Fibroblast of villous mesenchyme (primary cell): ENCODE measurements at regions not wholly inside any gene's neighbourhood (a gene's known extent, or its start where the extent isn't known, plus 50 kb on each side); places are given as distances from the start of the nearest gene placed in this dataset.
"Not testable (repeated sequence)": the region's sequence is repeated elsewhere in the genome, so short reads cannot be mapped to it uniquely, and the experiment has no call there.

Experiments used
- DNase-seq: peaks from one replicate; pipeline ENCODE4 v3.0.0-alpha.2; 2010; ENCODE audit warnings: low read depth
- H3K4me3 ChIP-seq: 2 replicates; pipeline ENCODE4 v1.5.1; 2011; ENCODE audit warnings: low read depth, mild to moderate bottlenecking, low read length
- CTCF ChIP-seq: IDR thresholded peaks from 2 replicates; pipeline ENCODE4 v1.5.1; 2012; ENCODE audit warnings: low read depth, mild to moderate bottlenecking, low read length; ENCODE audit not compliant: insufficient read depth

DNA sequence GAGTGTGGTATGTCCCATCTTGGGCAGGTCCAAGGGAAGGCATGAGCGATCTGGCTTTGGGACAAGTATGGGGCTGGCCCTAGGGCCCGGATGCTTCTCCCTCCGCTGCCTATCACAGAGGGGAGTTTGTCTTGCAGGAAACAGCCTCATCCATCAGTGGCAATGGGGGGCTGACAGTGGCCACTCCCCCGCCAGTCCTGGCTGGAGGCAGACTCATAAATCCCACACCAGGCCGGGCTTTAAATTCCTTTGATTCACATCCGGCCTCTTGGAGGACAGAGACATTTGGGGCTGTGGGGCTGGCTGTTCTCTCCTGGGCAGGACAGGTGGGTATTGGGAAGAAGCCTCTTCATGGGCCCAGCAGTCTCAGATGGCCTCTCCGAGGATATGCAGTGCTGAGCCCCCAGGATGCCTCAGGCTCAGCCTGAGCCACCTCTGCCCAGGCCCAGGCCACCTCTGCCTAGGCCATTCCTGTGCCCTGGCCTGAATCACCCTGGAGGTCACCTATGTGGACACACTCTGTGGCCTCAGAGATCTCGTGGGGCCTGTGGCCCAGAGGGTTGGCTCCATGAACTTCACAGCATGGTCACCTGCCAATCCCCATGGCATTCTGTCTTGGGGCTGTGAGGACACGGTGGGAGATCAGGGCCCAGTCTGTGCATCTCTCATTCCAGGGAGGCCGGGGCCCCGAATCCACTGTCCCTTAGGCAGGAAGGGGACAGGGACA, 84.2 kb upstream of the GOLGA6L4 start:
- no peak overlapping the region for H3K4me3 ChIP-seq

DNA sequence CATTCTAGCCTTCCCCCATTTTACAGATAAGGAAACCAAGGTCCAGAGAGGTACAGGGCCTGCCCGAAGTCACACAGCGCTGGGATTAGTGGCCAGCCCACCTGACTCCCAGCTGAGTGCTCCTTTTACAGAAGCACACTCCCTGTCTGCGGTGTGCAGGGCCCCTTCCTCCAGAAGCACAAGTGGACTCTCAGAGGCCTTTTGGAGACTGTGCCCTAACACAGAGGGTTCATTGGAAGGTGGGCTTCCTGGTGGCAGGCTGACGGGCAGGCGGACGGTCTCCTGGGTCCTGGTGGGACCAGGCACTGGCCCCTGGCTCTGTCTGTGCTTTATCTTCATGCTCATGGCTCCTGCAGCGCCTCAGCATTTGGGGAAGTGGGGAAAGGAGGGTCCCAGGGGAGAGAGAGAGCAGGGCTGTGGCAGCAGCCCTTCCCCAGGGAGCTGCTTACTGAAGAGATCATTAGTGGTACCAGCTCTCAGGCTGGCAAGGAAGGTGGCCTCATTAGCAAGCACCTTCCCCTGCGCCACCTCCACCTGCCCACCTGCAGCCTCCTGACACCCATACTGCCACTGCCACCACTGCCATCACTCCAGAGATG, 83.1 kb upstream of the GOLGA6L4 start:
- not testable (repeated sequence) for H3K4me3 ChIP-seq, DNase-seq

More for the DNA sequence above, 84.2 kb upstream of the GOLGA6L4 start:
- TF ChIP-seq CTCF, result no peak
- DNase-seq, result no peak

- not testable (repeated sequence) for H3K4me3 ChIP-seq, DNase-seq
Measured at GRCh38 chr15:84153655-84154140, 81.9 kb upstream of the GOLGA6L4 start.

DNA sequence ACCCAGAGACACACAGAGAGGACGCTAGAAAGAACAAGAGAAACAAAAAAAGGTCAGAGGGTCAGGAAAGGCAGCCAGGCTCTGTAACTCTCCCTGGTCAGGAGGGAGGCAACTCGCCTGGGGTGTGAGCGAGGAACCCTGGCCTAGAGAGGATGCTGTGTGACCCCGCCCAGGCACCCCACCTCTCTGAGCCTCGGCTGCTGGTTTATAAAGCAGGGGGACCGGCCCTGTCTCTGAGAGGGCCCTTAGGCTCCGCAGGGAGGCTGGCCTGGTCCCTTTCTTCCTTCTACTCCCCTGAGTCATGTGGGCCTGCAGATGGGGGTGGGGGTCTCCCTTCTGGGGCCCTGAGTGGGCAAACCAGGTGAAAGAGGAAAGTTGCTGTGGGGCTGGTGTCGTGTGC, 81.3 kb upstream of the GOLGA6L4 start:
- DNase-seq, H3K4me3 ChIP-seq: not testable (repeated sequence)

GRCh38 chr15:84154787-84155186, 80.8 kb upstream of the GOLGA6L4 start:
- not testable (repeated sequence) for H3K4me3 ChIP-seq, DNase-seq

DNA sequence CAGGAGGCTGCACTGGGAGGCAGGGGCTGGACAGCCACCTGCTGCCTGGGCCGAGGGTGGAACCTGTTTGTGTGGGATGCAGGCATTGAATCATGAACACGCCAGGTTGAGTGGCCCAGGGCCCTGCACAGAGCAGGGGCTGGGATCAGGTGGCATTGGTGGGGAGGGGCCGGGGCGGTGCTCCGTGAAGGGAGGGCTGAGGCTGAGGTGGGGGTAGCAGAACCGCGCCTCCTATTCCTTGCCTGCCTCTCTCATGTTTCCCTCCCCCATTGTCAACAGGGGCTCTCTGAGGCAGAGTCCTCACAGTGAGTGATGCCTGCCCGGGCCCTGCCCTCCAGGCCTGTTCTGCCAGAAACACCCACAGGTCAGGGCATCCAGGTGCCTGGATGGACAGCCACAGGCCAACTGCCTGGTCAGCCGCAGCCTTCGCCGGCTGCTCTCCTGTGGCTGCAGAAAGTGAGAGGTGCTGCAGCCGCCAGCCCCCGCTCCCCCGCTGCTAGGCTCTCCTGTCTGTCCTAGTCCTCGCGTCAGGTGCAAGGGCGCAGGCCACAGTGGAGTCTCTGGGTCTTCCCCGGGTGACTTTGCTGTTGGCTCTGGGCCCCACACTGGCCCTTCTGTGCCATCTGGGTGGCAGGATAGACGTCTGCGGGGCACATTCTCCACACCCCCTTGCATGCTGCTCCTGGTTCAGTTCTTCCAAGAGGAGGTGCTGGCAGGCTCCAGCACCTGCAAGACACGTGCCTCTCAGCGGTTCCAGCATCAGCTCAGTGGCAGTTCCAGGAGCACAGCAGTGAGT, 79.6 kb upstream of the GOLGA6L4 start:
- not testable (repeated sequence) for DNase-seq, H3K4me3 ChIP-seq

- DNase-seq, H3K4me3 ChIP-seq: not testable (repeated sequence)
Measured at GRCh38 chr15:84156588-84156840, 79.1 kb upstream of the GOLGA6L4 start.

DNA sequence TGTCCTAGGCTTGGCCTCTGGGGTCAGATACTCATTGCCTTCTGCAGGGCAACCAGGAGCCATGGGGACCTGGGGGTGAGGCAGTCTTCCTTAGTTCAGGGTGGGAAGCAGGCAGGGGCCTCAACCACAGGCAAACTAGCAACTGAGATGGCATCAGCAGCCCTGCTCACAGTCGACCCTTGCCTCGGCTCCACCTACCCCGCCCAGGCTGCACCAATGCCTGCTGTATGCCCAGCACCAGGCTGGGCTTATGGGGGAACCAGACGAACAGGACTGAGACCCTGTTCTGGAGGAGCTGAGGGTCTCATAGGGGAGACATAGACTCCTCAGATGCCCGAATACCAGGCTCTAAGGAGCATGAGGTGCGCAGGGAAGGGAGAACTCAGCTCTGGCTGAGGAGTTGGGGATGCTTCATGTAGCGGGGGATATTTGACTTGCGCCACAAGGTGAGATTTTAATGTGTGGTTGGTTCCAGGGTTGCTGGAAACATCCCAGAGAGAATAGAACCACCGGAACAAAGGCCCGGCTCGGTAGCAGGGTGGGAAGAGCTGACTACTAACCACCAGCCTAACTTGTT, 78.4 kb upstream of the GOLGA6L4 start:
- not testable (repeated sequence) for DNase-seq, H3K4me3 ChIP-seq

- not testable (repeated sequence) for DNase-seq
Measured at GRCh38 chr15:84157857-84158256, 77.7 kb upstream of the GOLGA6L4 start.

GRCh38 chr15:84159346-84160269, 76.0 kb upstream of the GOLGA6L4 start:
- not testable (repeated sequence) for DNase-seq

More at GRCh38 chr15:84157857-84158256, 77.7 kb upstream of the GOLGA6L4 start:
- H3K4me3 ChIP-seq, result not testable (repeated sequence)

DNA sequence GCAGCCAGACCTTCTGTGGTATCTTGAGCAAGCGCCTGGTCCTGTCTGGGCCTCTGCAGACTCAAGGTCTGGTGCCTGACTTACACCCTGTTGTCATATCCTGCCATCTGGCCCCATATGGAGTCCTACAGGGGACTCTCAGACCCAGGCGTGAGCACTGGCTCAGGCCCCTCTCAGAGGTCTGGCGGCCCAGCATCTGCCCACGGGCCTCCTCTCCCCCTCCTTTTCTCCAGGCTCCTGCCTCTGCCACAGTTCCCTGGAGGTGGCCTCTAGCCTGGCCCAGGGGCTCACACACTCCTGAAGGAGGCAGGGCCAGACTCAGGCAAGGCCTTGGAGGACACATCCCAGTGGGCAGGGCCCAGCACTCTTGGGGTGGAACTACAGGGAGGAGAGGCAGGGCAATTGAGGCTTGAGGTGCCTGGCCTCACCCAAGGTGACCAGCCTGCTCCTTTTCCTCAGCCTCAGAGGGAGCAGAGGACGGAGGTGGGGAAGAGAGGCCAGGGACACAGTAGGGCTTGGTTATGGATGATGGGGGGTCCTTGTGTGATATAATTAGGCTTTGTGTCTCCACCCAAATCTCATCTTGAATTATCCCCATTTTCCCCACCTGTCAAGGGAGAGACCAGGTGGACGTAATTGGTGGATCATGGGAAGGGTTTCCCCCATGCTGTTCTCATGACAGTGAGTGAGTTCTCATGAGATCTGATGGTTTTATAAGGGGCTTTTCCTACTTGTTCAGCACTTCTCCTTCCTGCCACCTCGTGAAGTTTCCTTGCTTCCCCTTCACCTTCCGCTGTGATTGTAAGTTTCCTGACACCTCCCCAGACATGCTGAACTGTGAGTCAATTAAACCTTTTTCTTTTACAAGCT, 70.9 kb upstream of the GOLGA6L4 start:
- not testable (repeated sequence) for H3K4me3 ChIP-seq, DNase-seq

More at GRCh38 chr15:84159346-84160269, 76.0 kb upstream of the GOLGA6L4 start:
- not testable (repeated sequence) for H3K4me3 ChIP-seq

- not testable (repeated sequence) for DNase-seq, H3K4me3 ChIP-seq
Measured at GRCh38 chr15:84170029-84170428, 65.5 kb upstream of the GOLGA6L4 start.

- peak overlapping the region; percentile 29 for H3K4me3 ChIP-seq
- not testable (repeated sequence) for DNase-seq
Measured at GRCh38 chr15:84173231-84173610, 62.4 kb upstream of the GOLGA6L4 start.
